KMS-11 (cell line): ENCODE measurements at regions not wholly inside any gene's neighbourhood (a gene's known extent, or its start where the extent isn't known, plus 50 kb on each side); places are given as distances from the start of the nearest gene placed in this dataset.
"Not testable (repeated sequence)": the region's sequence is repeated elsewhere in the genome, so short reads cannot be mapped to it uniquely, and the experiment has no call there.

Experiments used
- H2AFZ ChIP-seq: fragments of 200-600 bp; sonication (generic); 2 replicates; pipeline ENCODE4 v1.6.1; 2016; ENCODE audit warnings: antibody characterized with exemption, mixed run types, low read depth
- H3K27ac ChIP-seq: fragments of 200-600 bp; sonication (generic); 2 replicates; pipeline ENCODE4 v1.6.1; 2016; ENCODE audit warnings: mild to moderate bottlenecking, mixed run types
- H3K27me3 ChIP-seq: fragments of 200-600 bp; sonication (generic); 2 replicates; pipeline ENCODE4 v1.6.1; 2017; ENCODE audit warnings: mild to moderate bottlenecking, low read depth, mixed run types, moderate library complexity; ENCODE audit not compliant: insufficient read depth
- H3K36me3 ChIP-seq: fragments of 200-600 bp; sonication (generic); 2 replicates; pipeline ENCODE4 v1.6.1; 2017; ENCODE audit warnings: mild to moderate bottlenecking, mixed run types; ENCODE audit not compliant: insufficient read depth
- H3K4me1 ChIP-seq: fragments of 200-600 bp; sonication (generic); 2 replicates; pipeline ENCODE4 v1.6.1; 2016; ENCODE audit warnings: mild to moderate bottlenecking, low read depth, mixed run types; ENCODE audit not compliant: poor library complexity, severe bottlenecking
- H3K4me2 ChIP-seq: fragments of 200-600 bp; sonication (generic); 2 replicates; pipeline ENCODE4 v1.7.0; 2016; ENCODE audit warnings: mild to moderate bottlenecking, mixed run types
- H3K4me3 ChIP-seq: fragments of 200-600 bp; sonication (generic); IDR thresholded peaks from 2 replicates; pipeline ENCODE4 v1.6.1; 2017; ENCODE audit warnings: low read depth, low read length, mixed read lengths; ENCODE audit not compliant: insufficient read depth
- H3K79me2 ChIP-seq: fragments of 200-600 bp; sonication (generic); 2 replicates; pipeline ENCODE4 v1.6.1; 2016; ENCODE audit warnings: low read depth, mixed run types; ENCODE audit not compliant: insufficient read depth
- H3K9ac ChIP-seq: fragments of 200-600 bp; sonication (generic); 2 replicates; pipeline ENCODE4 v1.6.1; 2016; ENCODE audit warnings: mild to moderate bottlenecking, mixed run types
- H4K20me1 ChIP-seq: fragments of 200-600 bp; sonication (generic); 2 replicates; pipeline ENCODE4 v1.6.1; 2016; ENCODE audit warnings: mild to moderate bottlenecking, mixed run types; ENCODE audit not compliant: insufficient read depth
- CTCF ChIP-seq: fragments of 200-600 bp; sonication (generic); conservative IDR thresholded peaks from 2 replicates; pipeline ENCODE4 v1.6.1; 2017; ENCODE audit warnings: low read depth, mild to moderate bottlenecking, antibody characterized with exemption, low read length, moderate library complexity, mixed read lengths

DNA sequence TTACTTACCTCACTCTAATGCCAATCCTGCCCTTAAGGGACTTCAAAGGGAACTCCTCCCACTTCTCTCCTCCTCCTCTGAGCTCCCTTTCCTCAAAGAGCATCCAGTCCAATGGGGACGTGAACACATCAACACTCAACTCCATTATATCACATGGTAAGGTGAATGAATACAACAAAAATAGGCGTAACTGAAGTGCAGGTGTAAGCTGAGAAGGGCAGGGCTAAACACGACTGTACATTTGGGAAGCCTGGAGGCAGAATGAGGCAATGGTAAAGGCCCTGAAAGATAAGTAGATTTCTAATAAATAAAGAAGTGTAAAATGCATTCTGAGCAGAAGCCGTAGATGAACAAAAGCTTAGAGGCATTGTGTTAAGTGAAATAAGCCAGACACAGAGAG lies 226.1 kb upstream of the TRIB2 start:
- Histone ChIP-seq H3K4me2 (no peak overlapping the region), H2AFZ (no peak overlapping the region), H3K4me3 (no peak overlapping the region), H3K27me3 (no peaks in the 10 kb centered on the region), H3K79me2 (no peaks in the 10 kb centered on the region), H3K36me3 (no peaks in the 10 kb centered on the region), H3K9ac (no peak overlapping the region), H4K20me1 (no peaks in the 10 kb centered on the region), H3K4me1 (no peaks in the 10 kb centered on the region), H3K27ac (no peak overlapping the region)
- TF ChIP-seq CTCF = no peak

DNA sequence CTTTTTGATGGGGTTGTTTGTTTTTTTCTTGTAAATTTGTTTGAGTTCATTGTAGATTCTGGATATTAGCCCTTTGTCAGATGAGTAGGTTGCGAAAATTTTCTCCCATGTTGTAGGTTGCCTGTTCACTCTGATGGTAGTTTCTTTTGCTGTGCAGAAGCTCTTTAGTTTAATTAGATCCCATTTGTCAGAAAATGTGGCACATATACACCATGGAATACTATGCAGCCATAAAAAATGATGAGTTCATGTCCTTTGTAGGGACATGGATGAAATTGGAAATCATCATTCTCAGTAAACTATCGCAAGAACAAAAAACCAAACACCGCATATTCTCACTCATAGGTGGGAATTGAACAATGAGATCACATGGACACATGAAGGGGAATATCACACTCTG lies 224.4 kb upstream of the TRIB2 start:
- not testable (repeated sequence) for H3K4me3 ChIP-seq, H2AFZ ChIP-seq

DNA sequence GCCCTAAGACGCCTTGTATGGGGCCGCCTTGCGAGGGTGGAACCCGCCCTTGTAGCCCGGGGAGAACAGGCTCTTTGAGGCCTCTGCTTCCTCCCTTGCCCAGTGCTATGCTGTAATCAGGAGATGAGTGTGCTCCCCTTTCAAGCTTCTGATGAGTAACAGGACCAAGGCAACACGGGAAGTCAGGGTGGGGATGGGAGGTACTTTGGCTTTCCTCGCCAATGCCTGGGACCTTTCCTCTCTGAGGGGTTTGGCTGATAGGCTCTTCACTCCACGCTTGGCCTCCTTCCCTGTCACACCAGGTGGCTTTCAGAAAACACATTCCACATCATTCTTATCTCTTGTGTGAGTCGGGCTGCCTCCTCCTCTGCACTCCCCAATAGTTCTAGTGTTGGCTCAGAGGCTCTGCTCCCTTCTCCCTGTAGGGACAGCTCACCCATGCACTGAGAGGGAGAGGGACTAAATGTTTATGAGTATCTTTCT lies 223.7 kb upstream of the TRIB2 start:
- no peak overlapping the region for H3K27ac ChIP-seq
- no peak for TF ChIP-seq CTCF
- H3K27me3 ChIP-seq = no peaks in the 10 kb centered on the region
- no peaks in the 10 kb centered on the region for H3K79me2 ChIP-seq
- H3K4me2 ChIP-seq = no peak overlapping the region
- H3K9ac ChIP-seq = no peak overlapping the region
- no peak overlapping the region for H3K4me3 ChIP-seq
- H3K4me1 ChIP-seq = no peaks in the 10 kb centered on the region
- no peaks in the 10 kb centered on the region for H4K20me1 ChIP-seq
- no peak overlapping the region for H2AFZ ChIP-seq
- H3K36me3 ChIP-seq = no peaks in the 10 kb centered on the region

More for the DNA sequence above, 224.4 kb upstream of the TRIB2 start:
- H3K9ac ChIP-seq, H3K4me2 ChIP-seq, H3K27ac ChIP-seq, H3K79me2 ChIP-seq, H3K4me1 ChIP-seq, H3K36me3 ChIP-seq, H4K20me1 ChIP-seq, H3K27me3 ChIP-seq: not testable (repeated sequence)

GRCh38 chr2:12495247-12495868 lies 221.4 kb upstream of the TRIB2 start:
- Histone ChIP-seq H4K20me1 (no peaks in the 10 kb centered on the region), H3K79me2 (no peaks in the 10 kb centered on the region), H3K27ac (no peak overlapping the region), H3K4me1 (no peaks in the 10 kb centered on the region), H3K27me3 (no peaks in the 10 kb centered on the region), H2AFZ (no peak overlapping the region), H3K36me3 (no peaks in the 10 kb centered on the region), H3K4me3 (no peak overlapping the region), H3K9ac (no peak overlapping the region), H3K4me2 (no peak overlapping the region)
- no peak for TF ChIP-seq CTCF

DNA sequence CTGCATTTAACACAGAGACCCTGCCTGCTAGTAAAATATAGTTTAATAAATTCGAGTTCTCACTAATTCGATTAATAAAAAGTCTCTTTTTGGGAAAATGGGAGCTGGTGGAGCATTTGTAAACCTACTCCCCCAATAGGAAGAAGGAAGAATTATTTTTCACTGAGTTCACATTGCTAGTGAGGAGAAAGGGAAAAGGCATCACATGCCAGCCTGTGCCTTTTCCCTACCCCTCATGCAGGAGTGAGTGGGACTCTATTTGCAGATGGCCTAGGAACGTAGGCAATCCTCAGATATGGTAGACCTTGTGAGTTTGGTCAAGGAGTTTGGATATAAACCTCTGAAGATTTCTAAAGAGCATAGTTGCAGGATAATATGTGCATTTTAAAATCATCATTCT lies 218.4 kb upstream of the TRIB2 start:
- H2AFZ ChIP-seq = no peak overlapping the region
- peaks cover 25% of the 10 kb centered on the region for H3K4me1 ChIP-seq

More for the DNA sequence above, 218.4 kb upstream of the TRIB2 start:
- no peak overlapping the region for H3K4me3 ChIP-seq
- H3K4me2 ChIP-seq = no peak overlapping the region
- H4K20me1 ChIP-seq = no peaks in the 10 kb centered on the region
- TF ChIP-seq CTCF = no peak
- H3K9ac ChIP-seq = no peak overlapping the region
- H3K27ac ChIP-seq = no peak overlapping the region
- no peaks in the 10 kb centered on the region for H3K79me2 ChIP-seq
- H3K27me3 ChIP-seq = no peaks in the 10 kb centered on the region
- H3K36me3 ChIP-seq = no peaks in the 10 kb centered on the region
